ENCODE measurements at regions not wholly inside any gene's neighbourhood (a gene's known extent, or its start where the extent isn't known, plus 50 kb on each side); places are given as distances from the start of the nearest gene placed in this dataset.

DNA sequence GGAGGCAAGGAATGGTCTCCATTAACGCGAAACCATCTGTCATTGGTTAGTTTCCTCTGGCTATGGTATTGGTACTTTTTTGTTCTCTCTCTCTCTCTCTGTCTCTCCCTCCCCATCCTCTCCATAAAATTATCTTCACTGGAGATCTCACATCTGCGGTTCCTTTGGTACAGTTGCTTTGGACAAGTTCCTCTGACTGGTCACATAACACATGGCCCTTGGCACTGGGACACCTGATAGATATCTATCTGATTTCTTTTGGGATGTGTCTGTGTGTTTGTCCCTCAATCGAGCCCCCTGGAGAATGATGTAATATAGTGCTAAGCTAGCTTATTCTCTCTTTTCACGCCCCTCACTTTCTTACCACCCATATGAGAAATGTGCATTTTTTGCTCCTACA lies 682.0 kb upstream of the B3GALT2 start:
- Histone ChIP-seq H3K4me2 (ENCODE audit: low read length) (no peak overlapping the region), H4K20me1 (ENCODE audit: insufficient read depth) (no peaks in the 10 kb centered on the region), H3K4me1 (ENCODE audit: control insufficient read depth in 1 of 2, insufficient read depth in 2 of 2, low read length in 2 of 2) (no peaks in the 10 kb centered on the region), H3K27me3 (ENCODE audit: insufficient read depth, low read length) (no peaks in the 10 kb centered on the region), H2AFZ (ENCODE audit: low read depth, low read length, poor library complexity, severe bottlenecking) (no peak overlapping the region), H3K9me3 (ENCODE audit: control insufficient read depth in 1 of 2, insufficient read depth in 1 of 2, low read depth in 1 of 2, low read length in 2 of 2) (no peaks in the 10 kb centered on the region), H3K9ac (ENCODE audit: low read length) (no peak overlapping the region), H3K4me3 (replicated peaks in 1 of 2; ENCODE audit: low read depth in 1 of 2, low read length in 2 of 2) (no peak overlapping the region), H3K27ac (ENCODE audit: low read depth, low read length) (no peak overlapping the region), H3K36me3 (ENCODE audit: control insufficient read depth in 1 of 2, insufficient read depth in 2 of 2, low read length in 2 of 2) (no peaks in the 10 kb centered on the region), H3K9me2 (ENCODE audit: insufficient read depth) (no peaks in the 10 kb centered on the region), H3K79me2 (ENCODE audit: insufficient read depth, low read length) (no peaks in the 10 kb centered on the region)
- BruUV-seq (replicated peaks), result no TSS peak
- no peak for TF ChIP-seq ZNF274 (IDR thresholded peaks at IDR 0.05; ENCODE audit: low read depth, low read length)
- no peak for TF ChIP-seq TCF7L2 (IDR thresholded peaks at IDR 0.05; ENCODE audit: borderline replicate concordance, extremely low read depth, insufficient read depth, insufficient read length)
- no peak for TF ChIP-seq YY1 (IDR thresholded peaks at IDR 0.05; ENCODE audit: extremely low read depth, insufficient replicate concordance, low read depth, low read length)
- no peak for TF ChIP-seq SIN3A (IDR thresholded peaks at IDR 0.05; ENCODE audit: low read depth)
- TF ChIP-seq EGR1 (IDR thresholded peaks at IDR 0.05; ENCODE audit: low read depth), result no peak
- TF ChIP-seq, protein P1, sequence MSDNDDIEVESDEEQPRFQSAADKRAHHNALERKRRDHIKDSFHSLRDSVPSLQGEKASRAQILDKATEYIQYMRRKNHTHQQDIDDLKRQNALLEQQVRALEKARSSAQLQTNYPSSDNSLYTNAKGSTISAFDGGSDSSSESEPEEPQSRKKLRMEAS (IDR thresholded peaks at IDR 0.05), result no peak
- TF ChIP-seq EZH2 (IDR thresholded peaks at IDR 0.05), result no peak
- no peak for TF ChIP-seq JUND (IDR thresholded peaks at IDR 0.05)
- no peak for TF ChIP-seq ATF3 (IDR thresholded peaks at IDR 0.05)
- no peak for TF ChIP-seq ZFX (IDR thresholded peaks at IDR 0.05)
- no peak for TF ChIP-seq ELF1 (IDR thresholded peaks at IDR 0.05; ENCODE audit: borderline replicate concordance, low read depth)
- TF ChIP-seq CBX3 (IDR thresholded peaks at IDR 0.05; ENCODE audit: low read depth), result no peak
- no peak for TF ChIP-seq FOSL1 (IDR thresholded peaks at IDR 0.05; ENCODE audit: low read depth)
- CTCF ChIA-PET, result no interaction called here
- ATAC-seq, result no peak
- DNase-seq (ENCODE audit: low read depth, low spot score), result no peak
- RAD21 ChIA-PET (ENCODE audit: low non-redundant PET in 1 of 2, low total read pairs in 2 of 2, uncharacterized antibody in 2 of 2, unreplicated experiment in 2 of 2), result no interaction called here
- intact Hi-C loops (cut with micrococcal nuclease), result no loop called here
- POLR2A ChIA-PET, result no interaction called here

- Histone ChIP-seq H2AFZ (ENCODE audit: low read depth, low read length, poor library complexity, severe bottlenecking) (no peak overlapping the region), H3K4me1 (ENCODE audit: control insufficient read depth in 1 of 2, insufficient read depth in 2 of 2, low read length in 2 of 2) (no peaks in the 10 kb centered on the region), H3K79me2 (ENCODE audit: insufficient read depth, low read length) (no peaks in the 10 kb centered on the region), H3K4me2 (ENCODE audit: low read length) (no peak overlapping the region), H3K36me3 (ENCODE audit: control insufficient read depth in 1 of 2, insufficient read depth in 2 of 2, low read length in 2 of 2) (no peaks in the 10 kb centered on the region), H3K9me3 (ENCODE audit: control insufficient read depth in 1 of 2, insufficient read depth in 1 of 2, low read depth in 1 of 2, low read length in 2 of 2) (no peaks in the 10 kb centered on the region), H3K27me3 (ENCODE audit: insufficient read depth, low read length) (no peaks in the 10 kb centered on the region), H4K20me1 (ENCODE audit: insufficient read depth) (no peaks in the 10 kb centered on the region), H3K4me3 (replicated peaks in 1 of 2; ENCODE audit: low read depth in 1 of 2, low read length in 2 of 2) (no peak overlapping the region), H3K9ac (ENCODE audit: low read length) (no peak overlapping the region), H3K27ac (ENCODE audit: low read depth, low read length) (no peak overlapping the region), H3K9me2 (ENCODE audit: insufficient read depth) (no peaks in the 10 kb centered on the region)
- TF ChIP-seq ZFX (IDR thresholded peaks at IDR 0.05), result no peak
- TF ChIP-seq EZH2 (IDR thresholded peaks at IDR 0.05), result no peak
- no peak for TF ChIP-seq EGR1 (IDR thresholded peaks at IDR 0.05; ENCODE audit: low read depth)
- ChIA-PET RAD21 (ENCODE audit: low non-redundant PET in 1 of 2, low total read pairs in 2 of 2, uncharacterized antibody in 2 of 2, unreplicated experiment in 2 of 2) (no interaction called here), CTCF (no interaction called here), POLR2A (no interaction called here)
- no TSS peak for BruUV-seq (replicated peaks)
- ATAC-seq (no peak), DNase-seq (ENCODE audit: low read depth, low spot score) (no peak)
- intact Hi-C loops (cut with micrococcal nuclease), result no loop called here
Measured at GRCh38 chr1:193856261-193856660, 669.8 kb upstream of the B3GALT2 start.

All from HCT116 (cell line).